ENCODE measurements at regions not wholly inside any gene's neighbourhood (a gene's known extent, or its start where the extent isn't known, plus 50 kb on each side); places are given as distances from the start of the nearest gene placed in this dataset.

- Histone ChIP-seq H3K9me3 (ENCODE audit: insufficient read depth, low read length, severe bottlenecking) (no peaks in the 10 kb centered on the region), H2AFZ (ENCODE audit: low read depth, low read length) (no peak overlapping the region), H3K36me3 (ENCODE audit: insufficient read depth, low read length) (no peaks in the 10 kb centered on the region), H3K27ac (ENCODE audit: low read length) (no peak overlapping the region), H3K4me3 (ENCODE audit: low read depth in 1 of 2, low read length in 2 of 2) (no peak overlapping the region), H3K4me2 (ENCODE audit: insufficient read depth, low read length) (no peak overlapping the region), H4K20me1 (ENCODE audit: insufficient read depth, low read length) (no peaks in the 10 kb centered on the region), H3K4me1 (ENCODE audit: insufficient read depth, low read length) (no peaks in the 10 kb centered on the region), H3K79me2 (ENCODE audit: insufficient read depth, low read length) (no peaks in the 10 kb centered on the region), H3K9ac (ENCODE audit: low read depth, low read length) (no peak overlapping the region), H3K27me3 (ENCODE audit: insufficient read depth, low read length, poor library complexity) (no peaks in the 10 kb centered on the region)
- TF ChIP-seq EZH2 (IDR thresholded peaks at IDR 0.05; ENCODE audit: borderline replicate concordance, low read depth, low read length, severe bottlenecking), result no peak
- TF ChIP-seq CTCF (IDR thresholded peaks at IDR 0.05; ENCODE audit: borderline replicate concordance, extremely low read depth, low read length, poor library complexity, severe bottlenecking), result no peak
- DNase-seq, result no peak
- ATAC-seq (ENCODE audit: insufficient read depth, low read depth), result no peak
Observed at GRCh38 chr14:104253223-104253822, 114.9 kb downstream of the KIF26A start.

- Histone ChIP-seq H3K79me2 (ENCODE audit: insufficient read depth, low read length) (no peaks in the 10 kb centered on the region), H4K20me1 (ENCODE audit: insufficient read depth, low read length) (no peaks in the 10 kb centered on the region), H3K9me3 (ENCODE audit: insufficient read depth, low read length, severe bottlenecking) (no peaks in the 10 kb centered on the region), H3K9ac (ENCODE audit: low read depth, low read length) (no peak overlapping the region), H2AFZ (ENCODE audit: low read depth, low read length) (no peak overlapping the region), H3K27me3 (ENCODE audit: insufficient read depth, low read length, poor library complexity) (no peaks in the 10 kb centered on the region), H3K4me3 (ENCODE audit: low read depth in 1 of 2, low read length in 2 of 2) (no peak overlapping the region), H3K27ac (ENCODE audit: low read length) (no peak overlapping the region), H3K4me1 (ENCODE audit: insufficient read depth, low read length) (no peaks in the 10 kb centered on the region), H3K4me2 (ENCODE audit: insufficient read depth, low read length) (no peak overlapping the region), H3K36me3 (ENCODE audit: insufficient read depth, low read length) (no peaks in the 10 kb centered on the region)
- DNase-seq, result no peak
- TF ChIP-seq EZH2 (IDR thresholded peaks at IDR 0.05; ENCODE audit: borderline replicate concordance, low read depth, low read length, severe bottlenecking) (no peak), CTCF (IDR thresholded peaks at IDR 0.05; ENCODE audit: borderline replicate concordance, extremely low read depth, low read length, poor library complexity, severe bottlenecking) (no peak)
- ATAC-seq (ENCODE audit: insufficient read depth, low read depth), result no peak
Observed at GRCh38 chr14:104253901-104254353, 115.5 kb downstream of the KIF26A start.

GRCh38 chr14:104254735-104255400 lies 116.5 kb downstream of the KIF26A start:
- no peak overlapping the region for H2AFZ ChIP-seq (ENCODE audit: low read depth, low read length)

More at GRCh38 chr14:104254735-104255400, 116.5 kb downstream of the KIF26A start:
- Histone ChIP-seq H3K4me2 (ENCODE audit: insufficient read depth, low read length) (no peak overlapping the region), H4K20me1 (ENCODE audit: insufficient read depth, low read length) (no peaks in the 10 kb centered on the region), H3K27ac (ENCODE audit: low read length) (no peak overlapping the region), H3K36me3 (ENCODE audit: insufficient read depth, low read length) (no peaks in the 10 kb centered on the region), H3K9ac (ENCODE audit: low read depth, low read length) (no peak overlapping the region), H3K79me2 (ENCODE audit: insufficient read depth, low read length) (no peaks in the 10 kb centered on the region), H3K27me3 (ENCODE audit: insufficient read depth, low read length, poor library complexity) (no peaks in the 10 kb centered on the region), H3K4me3 (ENCODE audit: low read depth in 1 of 2, low read length in 2 of 2) (no peak overlapping the region), H3K4me1 (ENCODE audit: insufficient read depth, low read length) (no peaks in the 10 kb centered on the region), H3K9me3 (ENCODE audit: insufficient read depth, low read length, severe bottlenecking) (no peaks in the 10 kb centered on the region)
- DNase-seq (no peak), ATAC-seq (ENCODE audit: insufficient read depth, low read depth) (no peak)
- TF ChIP-seq CTCF (IDR thresholded peaks at IDR 0.05; ENCODE audit: borderline replicate concordance, extremely low read depth, low read length, poor library complexity, severe bottlenecking) (no peak), EZH2 (IDR thresholded peaks at IDR 0.05; ENCODE audit: borderline replicate concordance, low read depth, low read length, severe bottlenecking) (no peak)
